T-helper 17 cell (primary cell): ENCODE measurements at regions not wholly inside any gene's neighbourhood (a gene's known extent, or its start where the extent isn't known, plus 50 kb on each side); places are given as distances from the start of the nearest gene placed in this dataset.

Source experiments
- ATAC-seq: fragments of 150-1000 bp; cut with Tn5 transposase; 2 replicates; pipeline ENCODE4 v1.10.0; 2021; ENCODE audit warnings: mild to moderate bottlenecking, moderate library complexity
- DNase-seq, 3 donors: peaks; one replicate each; pipeline versions ENCODE4 v3.0.0 to v3.0.0-alpha.2; 2020 to 2021
- H3K9me3 ChIP-seq: one replicate; pipeline ENCODE4 v1.7.0; 2013; ENCODE audit warnings: low read length, mild to moderate bottlenecking; ENCODE audit not compliant: control insufficient read depth, poor library complexity, severe bottlenecking
- H3K27ac Mint-ChIP-seq: one replicate; pipeline ENCODE4 v1.8.0; 2022; ENCODE audit warnings: mild to moderate bottlenecking, moderate library complexity, mixed read lengths
- H3K27me3 Mint-ChIP-seq: one replicate; pipeline ENCODE4 v1.8.0; 2022; ENCODE audit warnings: mixed read lengths
- H3K36me3 Mint-ChIP-seq: one replicate; pipeline ENCODE4 v1.8.0; 2022; ENCODE audit warnings: low read depth, mixed read lengths
- H3K4me1 Mint-ChIP-seq: one replicate; pipeline ENCODE4 v1.8.0; 2022; ENCODE audit warnings: mild to moderate bottlenecking, mixed read lengths
- H3K4me3 Mint-ChIP-seq: one replicate; pipeline ENCODE4 v1.8.0; 2022; ENCODE audit warnings: mild to moderate bottlenecking, moderate library complexity, mixed read lengths

DNA sequence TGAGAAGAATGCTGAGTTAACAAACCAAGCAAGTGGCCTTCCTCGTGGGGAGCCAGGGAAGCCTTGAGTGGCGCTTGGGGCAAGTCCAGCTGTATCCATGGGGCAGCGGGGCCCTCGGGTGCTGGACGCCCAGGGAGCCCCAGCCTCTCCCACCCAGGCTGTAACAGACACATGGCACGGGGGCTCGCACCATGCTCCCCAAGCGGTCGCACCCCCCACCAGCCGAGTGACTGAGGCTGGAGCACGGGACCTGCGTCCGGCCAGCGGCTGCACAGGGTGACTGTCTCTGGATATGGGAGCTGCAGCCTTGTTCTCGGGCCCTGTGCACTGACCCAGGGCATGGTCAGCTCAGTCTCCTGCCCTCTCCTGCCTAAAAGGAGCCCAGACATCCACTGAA is 53.9 kb upstream of the ACTRT2 start:
- no peak for DNase-seq
- peaks cover 10% of the 10 kb centered on the region for H3K27me3 Mint-ChIP-seq

DNA sequence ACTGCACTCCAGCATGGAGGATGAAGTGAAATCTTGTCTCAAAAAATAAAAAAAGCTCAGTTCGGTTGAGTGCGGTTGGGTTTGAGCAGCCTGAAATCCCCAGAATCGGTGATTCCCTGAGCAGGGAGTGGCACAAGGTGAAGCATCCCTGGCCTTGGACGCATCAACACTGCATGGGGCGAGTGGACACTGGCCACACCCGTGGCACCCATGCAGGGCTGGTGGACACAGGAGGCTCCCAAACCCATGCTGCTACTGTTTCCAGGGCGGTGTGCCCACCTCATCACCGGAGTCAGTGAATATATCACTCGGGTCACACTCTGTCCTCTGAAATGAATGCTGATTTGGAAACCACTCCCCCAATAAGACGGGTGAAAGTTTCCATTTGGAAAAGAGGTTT is 53.4 kb upstream of the ACTRT2 start:
- no peak for ATAC-seq
- no peaks in the 10 kb centered on the region for H3K4me1 Mint-ChIP-seq
- DNase-seq = no peak
- peaks cover 13% of the 10 kb centered on the region for H3K27me3 Mint-ChIP-seq
- H3K36me3 Mint-ChIP-seq = no peaks in the 10 kb centered on the region
- H3K27ac Mint-ChIP-seq = no peak overlapping the region
- H3K9me3 ChIP-seq = no peaks in the 10 kb centered on the region
- no peak overlapping the region for H3K4me3 Mint-ChIP-seq

More for the DNA sequence above, 53.9 kb upstream of the ACTRT2 start:
- no peak overlapping the region for H3K27ac Mint-ChIP-seq
- no peaks in the 10 kb centered on the region for H3K4me1 Mint-ChIP-seq
- H3K9me3 ChIP-seq = no peaks in the 10 kb centered on the region
- no peak overlapping the region for H3K4me3 Mint-ChIP-seq
- H3K36me3 Mint-ChIP-seq = no peaks in the 10 kb centered on the region
- ATAC-seq = no peak

DNA sequence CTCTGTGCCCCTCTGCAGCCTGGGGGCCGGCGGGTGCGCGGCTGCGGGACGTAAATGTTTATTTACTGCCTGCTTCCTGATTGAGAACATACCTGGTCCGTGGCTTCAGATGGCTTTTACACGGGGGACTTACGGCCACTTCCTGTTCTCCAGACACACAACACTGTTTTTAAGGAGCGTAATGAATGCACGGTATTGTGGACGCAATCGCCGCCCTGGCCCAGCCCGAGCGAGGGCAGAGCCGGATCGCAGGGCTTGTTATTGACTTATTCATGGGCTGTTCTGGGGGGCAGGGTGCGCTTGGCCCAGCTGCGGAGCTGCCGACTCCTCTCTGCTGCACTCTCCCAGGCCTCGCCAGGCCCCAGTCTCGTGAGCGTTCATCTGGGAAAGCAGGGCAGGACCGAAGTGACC is 52.8 kb upstream of the ACTRT2 start:
- no peak for ATAC-seq
- DNase-seq = no peak
- H3K9me3 ChIP-seq = no peaks in the 10 kb centered on the region
- Mint-ChIP-seq H3K36me3 (no peaks in the 10 kb centered on the region), H3K4me3 (no peak overlapping the region), H3K27me3 (peaks cover 10% of the 10 kb centered on the region), H3K4me1 (peaks cover under 1% of the 10 kb centered on the region), H3K27ac (no peak overlapping the region)

DNA sequence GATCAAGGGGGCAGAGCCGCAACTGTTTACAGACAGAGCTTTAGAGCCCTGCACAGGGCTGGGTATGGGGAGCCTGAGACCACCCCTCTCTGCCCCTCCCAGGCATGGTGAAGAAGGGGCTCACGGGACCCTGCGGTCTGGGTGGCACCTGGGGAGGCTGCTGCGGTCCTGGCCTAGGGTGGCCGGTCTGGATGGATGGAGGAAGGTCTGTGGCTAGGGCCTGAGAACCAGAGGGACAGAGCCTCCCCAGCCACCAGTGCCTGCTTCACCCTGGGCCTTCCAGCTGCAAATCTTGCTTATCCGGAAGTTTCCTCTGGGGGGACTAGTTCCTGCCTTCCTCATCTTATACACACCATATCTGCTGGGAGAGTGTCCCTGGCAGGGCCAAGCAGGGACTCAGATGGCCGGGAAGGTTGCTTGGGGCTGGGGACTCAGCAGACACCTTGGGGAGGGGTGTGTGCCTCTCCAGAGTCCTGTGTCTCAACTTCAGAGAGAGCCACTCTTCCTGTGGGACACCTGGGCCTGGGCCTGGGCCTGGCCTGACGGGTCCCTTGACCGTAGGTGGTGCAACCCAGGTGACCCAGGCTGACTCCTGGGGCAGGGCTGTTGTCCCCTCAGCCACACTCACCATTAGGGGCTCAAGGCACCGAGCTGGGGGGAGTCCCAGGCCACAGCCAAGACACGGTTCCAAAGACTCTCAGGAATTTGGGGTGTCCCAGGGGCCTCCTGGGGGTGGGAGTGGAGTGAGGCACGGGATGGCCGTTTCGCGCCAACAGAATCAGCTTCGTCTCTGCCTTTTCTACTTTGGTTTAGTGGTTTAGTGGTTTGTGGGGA is 52.0 kb upstream of the ACTRT2 start:
- no peaks in the 10 kb centered on the region for H3K9me3 ChIP-seq
- no peak for DNase-seq
- ATAC-seq = no peak
- Mint-ChIP-seq H3K4me3 (no peak overlapping the region), H3K27me3 (peaks cover 10% of the 10 kb centered on the region), H3K36me3 (no peaks in the 10 kb centered on the region), H3K4me1 (peaks cover 2% of the 10 kb centered on the region), H3K27ac (no peak overlapping the region)

DNA sequence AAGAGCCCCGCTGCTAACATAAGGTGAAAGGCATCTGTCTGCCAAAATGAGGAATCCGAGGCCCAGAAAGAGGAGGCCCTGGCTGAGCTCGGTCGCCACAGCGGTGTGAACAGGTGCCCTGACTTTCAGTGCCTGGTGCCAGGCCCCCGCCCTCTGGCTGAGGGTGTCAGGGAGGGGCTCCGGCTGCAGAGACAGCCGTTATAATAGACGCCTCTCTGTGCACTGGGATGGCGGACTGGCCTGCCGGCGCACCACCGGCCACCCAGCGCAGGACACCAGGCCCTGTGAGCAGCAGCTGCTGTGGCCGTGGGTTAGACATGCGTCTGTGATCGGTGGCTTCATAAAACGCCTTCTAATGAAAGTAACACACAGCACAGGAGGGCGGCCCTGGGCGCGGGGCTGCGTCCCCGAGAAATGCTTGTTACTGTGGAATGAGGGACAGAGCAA is 51.4 kb upstream of the ACTRT2 start:
- H3K4me3 Mint-ChIP-seq = no peak overlapping the region
- DNase-seq = no peak

DNA sequence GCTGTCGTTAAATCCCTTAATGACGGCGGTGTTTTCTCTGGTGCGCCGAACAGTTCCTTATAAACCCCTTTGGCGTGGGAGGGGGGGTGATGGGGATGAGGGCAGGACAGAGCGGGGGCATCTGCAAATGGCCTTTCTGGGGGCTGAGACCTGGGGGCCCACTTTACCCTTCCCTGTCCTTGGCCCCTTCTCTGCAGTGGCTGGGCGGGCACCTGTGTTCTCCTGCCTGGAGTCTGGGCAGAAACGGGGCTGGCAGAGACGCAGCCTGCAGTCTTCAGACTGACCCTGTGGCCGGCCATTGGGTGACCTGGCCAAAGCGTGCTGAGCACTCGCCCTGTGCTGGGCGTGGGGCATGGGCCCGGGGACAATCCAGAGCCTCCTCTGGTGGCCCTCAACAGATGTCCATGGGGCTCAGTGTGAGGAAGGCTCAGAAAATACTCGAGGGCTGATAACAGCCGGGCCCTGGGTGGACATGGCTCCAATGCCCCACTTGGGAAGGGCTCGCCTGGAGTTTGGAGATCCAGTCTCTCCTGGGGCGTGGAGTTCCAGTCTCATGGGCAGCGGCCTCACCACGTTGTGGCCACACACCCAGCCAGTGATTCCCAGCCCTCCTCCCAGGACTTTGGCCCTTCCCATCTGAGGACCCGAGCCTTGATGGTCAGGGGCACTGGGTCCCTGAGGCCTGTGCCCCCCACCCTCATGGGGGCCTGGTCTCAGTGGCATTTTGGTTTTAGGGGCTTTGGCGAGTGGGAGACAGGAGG is 50.8 kb upstream of the ACTRT2 start:
- H3K4me1 Mint-ChIP-seq = peaks cover 2% of the 10 kb centered on the region
- H3K27me3 Mint-ChIP-seq = peaks cover 10% of the 10 kb centered on the region
- H3K27ac Mint-ChIP-seq = no peak overlapping the region
- no peaks in the 10 kb centered on the region for H3K9me3 ChIP-seq
- DNase-seq (no peak), ATAC-seq (no peak)
- H3K4me3 Mint-ChIP-seq = no peak overlapping the region
- no peaks in the 10 kb centered on the region for H3K36me3 Mint-ChIP-seq

More for the DNA sequence above, 51.4 kb upstream of the ACTRT2 start:
- H3K9me3 ChIP-seq = no peaks in the 10 kb centered on the region
- Mint-ChIP-seq H3K4me1 (peaks cover 2% of the 10 kb centered on the region), H3K27me3 (peaks cover 10% of the 10 kb centered on the region), H3K27ac (no peak overlapping the region), H3K36me3 (no peaks in the 10 kb centered on the region)
- no peak for ATAC-seq

DNA sequence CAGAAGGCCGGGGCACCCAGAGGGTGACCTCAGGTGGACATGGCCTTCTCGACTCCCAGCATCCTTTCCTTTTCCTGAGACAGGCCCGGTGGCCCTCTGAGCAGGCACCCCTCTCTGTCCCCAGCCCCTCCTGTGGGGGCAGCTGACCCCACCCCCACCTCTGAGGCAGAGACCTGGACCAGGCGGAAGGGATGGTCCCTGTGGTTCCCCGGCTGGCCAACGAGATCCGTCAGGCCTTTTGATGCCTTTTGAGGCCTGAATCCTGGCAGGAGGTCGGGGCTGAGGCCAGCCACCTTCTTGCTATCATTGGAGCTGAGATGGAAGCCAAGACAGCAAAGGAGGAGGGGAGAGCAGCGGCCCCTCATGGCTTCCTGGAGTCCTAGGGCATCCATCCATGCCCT is 50.2 kb upstream of the ACTRT2 start:
- H3K27ac Mint-ChIP-seq = no peak overlapping the region
- no peak for DNase-seq
- no peaks in the 10 kb centered on the region for H3K9me3 ChIP-seq
- H3K36me3 Mint-ChIP-seq = no peaks in the 10 kb centered on the region
- no peak overlapping the region for H3K4me3 Mint-ChIP-seq
- ATAC-seq = no peak
- H3K4me1 Mint-ChIP-seq = peaks cover 2% of the 10 kb centered on the region
- peaks cover 10% of the 10 kb centered on the region for H3K27me3 Mint-ChIP-seq
